Mammary epithelial cell (primary cell): ENCODE measurements at regions not wholly inside any gene's neighbourhood (a gene's known extent, or its start where the extent isn't known, plus 50 kb on each side); places are given as distances from the start of the nearest gene placed in this dataset.

Experiments used
- EZH2 ChIP-seq: IDR thresholded peaks from 2 replicates; pipeline ENCODE4 v1.6.1; 2012; ENCODE audit warnings: low read length, inconsistent platforms, borderline replicate concordance
- TF ChIP-seq, protein P1 (sequence below), 2 donors: IDR thresholded peaks in 1 of 2; conservative IDR thresholded peaks in 1 of 2; 2 replicates each; pipeline ENCODE4 v1.5.1; 2011 to 2012; ENCODE audit warnings: inconsistent platforms in 2 of 2, low read length in 2 of 2, mild to moderate bottlenecking in 2 of 2, control low read depth in 1 of 2, low read depth in 1 of 2; ENCODE audit not compliant: insufficient read depth in 1 of 2; ENCODE audit errors: extremely low read depth in 1 of 2

DNA sequence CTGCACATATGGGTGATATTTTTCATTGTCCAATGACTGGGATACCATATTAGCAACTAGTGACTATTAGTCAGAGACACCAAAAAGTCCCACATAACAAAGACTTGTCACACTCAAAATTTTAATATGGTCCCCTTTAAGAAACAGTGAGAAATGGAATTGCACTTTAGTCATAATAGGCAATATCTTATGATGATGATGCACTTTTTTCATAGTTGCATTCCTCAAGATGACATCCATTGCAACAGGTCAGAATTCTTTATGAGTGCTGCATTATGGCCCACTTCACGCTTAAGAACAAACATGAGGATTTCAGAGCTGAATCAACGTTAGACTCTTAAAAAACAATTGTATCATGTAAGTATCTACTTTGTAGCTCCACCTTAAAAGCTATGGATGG lies 608.4 kb upstream of the HTR2C start:
- TF ChIP-seq, protein P1, sequence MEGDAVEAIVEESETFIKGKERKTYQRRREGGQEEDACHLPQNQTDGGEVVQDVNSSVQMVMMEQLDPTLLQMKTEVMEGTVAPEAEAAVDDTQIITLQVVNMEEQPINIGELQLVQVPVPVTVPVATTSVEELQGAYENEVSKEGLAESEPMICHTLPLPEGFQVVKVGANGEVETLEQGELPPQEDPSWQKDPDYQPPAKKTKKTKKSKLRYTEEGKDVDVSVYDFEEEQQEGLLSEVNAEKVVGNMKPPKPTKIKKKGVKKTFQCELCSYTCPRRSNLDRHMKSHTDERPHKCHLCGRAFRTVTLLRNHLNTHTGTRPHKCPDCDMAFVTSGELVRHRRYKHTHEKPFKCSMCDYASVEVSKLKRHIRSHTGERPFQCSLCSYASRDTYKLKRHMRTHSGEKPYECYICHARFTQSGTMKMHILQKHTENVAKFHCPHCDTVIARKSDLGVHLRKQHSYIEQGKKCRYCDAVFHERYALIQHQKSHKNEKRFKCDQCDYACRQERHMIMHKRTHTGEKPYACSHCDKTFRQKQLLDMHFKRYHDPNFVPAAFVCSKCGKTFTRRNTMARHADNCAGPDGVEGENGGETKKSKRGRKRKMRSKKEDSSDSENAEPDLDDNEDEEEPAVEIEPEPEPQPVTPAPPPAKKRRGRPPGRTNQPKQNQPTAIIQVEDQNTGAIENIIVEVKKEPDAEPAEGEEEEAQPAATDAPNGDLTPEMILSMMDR (conservative IDR thresholded peaks at IDR 0.05 in 1 of 2, IDR thresholded peaks at IDR 0.05 in 1 of 2; ENCODE audit: extremely low read depth in 1 of 2, insufficient read depth in 1 of 2, low read depth in 1 of 2, low read length in 2 of 2), result no peak
- TF ChIP-seq EZH2, result no peak
